Lower leg skin (tissue), 3 donors: ENCODE measurements at regions not wholly inside any gene's neighbourhood (a gene's known extent, or its start where the extent isn't known, plus 50 kb on each side); places are given as distances from the start of the nearest gene placed in this dataset.

Source experiments
- CTCF ChIP-seq, 3 donors: fragments of 450-650 bp; IDR thresholded peaks; one replicate each; pipeline ENCODE4 v1.5.1; 2016; ENCODE audit warnings: antibody characterized with exemption in 3 of 3, mild to moderate bottlenecking in 3 of 3, moderate library complexity in 2 of 3
- POLR2A ChIP-seq, 2 donors: fragments of 450-650 bp; IDR thresholded peaks; one replicate each; pipeline ENCODE4 v1.6.1; 2016 to 2017; ENCODE audit warnings: antibody characterized with exemption in 2 of 2, mild to moderate bottlenecking in 1 of 2, moderate library complexity in 1 of 2

GRCh38 chr16:72704746-72705372 is 343.1 kb downstream of the ZFHX3 start:
- TF ChIP-seq CTCF (IDR thresholded peaks at IDR 0.05) (no peak), POLR2A (IDR thresholded peaks at IDR 0.05) (no peak)
